ENCODE measurements at regions not wholly inside any gene's neighbourhood (a gene's known extent, or its start where the extent isn't known, plus 50 kb on each side); places are given as distances from the start of the nearest gene placed in this dataset.

DNA sequence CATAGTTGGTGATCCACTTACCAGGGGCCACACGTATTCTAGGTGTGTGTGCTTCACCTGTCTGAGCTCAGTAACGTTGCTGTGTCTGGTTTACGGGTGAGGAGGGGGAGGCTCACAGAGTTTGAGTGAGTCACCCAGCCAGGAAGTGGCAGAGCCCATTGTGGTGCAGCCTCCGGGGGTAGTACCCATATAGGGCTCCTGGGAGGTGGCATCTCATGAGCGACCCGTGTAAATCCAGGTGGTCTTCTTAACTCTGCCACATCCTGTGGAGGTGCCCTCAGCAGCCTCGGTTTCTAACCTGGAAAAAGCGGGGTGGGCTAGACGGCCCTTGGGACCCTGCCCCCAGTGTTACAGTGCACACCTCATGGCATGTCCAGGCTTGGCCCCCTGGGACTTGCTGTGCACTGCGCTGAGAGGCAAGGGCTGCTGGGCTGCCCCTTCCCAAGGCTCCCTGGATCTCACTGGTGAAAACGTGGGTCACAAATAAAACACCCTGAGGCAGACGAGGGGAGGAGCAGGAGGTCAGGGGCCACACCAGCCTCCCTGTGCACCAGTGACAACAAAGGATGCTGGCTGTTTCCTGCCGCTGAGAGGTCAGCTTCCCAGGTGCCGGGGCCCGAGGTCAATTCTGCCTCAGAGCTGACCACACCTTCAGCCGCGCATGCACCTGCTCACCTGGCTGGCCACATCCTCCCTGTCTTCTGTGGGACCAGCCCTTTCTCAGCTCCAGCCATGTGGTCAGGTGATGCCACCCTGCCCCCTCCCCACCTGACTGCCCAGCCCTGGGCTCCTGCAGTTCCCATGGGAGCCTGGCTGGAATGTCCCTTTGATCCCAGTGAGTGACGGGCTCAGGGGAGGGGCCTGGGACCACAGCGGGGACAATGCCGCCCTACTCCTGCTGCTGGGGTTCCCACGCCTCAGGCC is 305.1 kb downstream of the CTTN start:
- peaks cover 0 to 1% of the 10 kb centered on the region in 2 donors for H3K9me3 Mint-ChIP-seq
- no peak overlapping the region for H3K4me3 Mint-ChIP-seq
- DNase-seq (no peak), ATAC-seq (replicated peaks) (no peak)
- no peak overlapping the region for H3K27ac Mint-ChIP-seq
- H3K27me3 Mint-ChIP-seq: no peaks in the 10 kb centered on the region
- H3K4me1 Mint-ChIP-seq (ENCODE audit: low read depth in 2 of 2): no peaks in the 10 kb centered on the region
- H3K36me3 Mint-ChIP-seq (ENCODE audit: insufficient read depth): no peaks in the 10 kb centered on the region

DNA sequence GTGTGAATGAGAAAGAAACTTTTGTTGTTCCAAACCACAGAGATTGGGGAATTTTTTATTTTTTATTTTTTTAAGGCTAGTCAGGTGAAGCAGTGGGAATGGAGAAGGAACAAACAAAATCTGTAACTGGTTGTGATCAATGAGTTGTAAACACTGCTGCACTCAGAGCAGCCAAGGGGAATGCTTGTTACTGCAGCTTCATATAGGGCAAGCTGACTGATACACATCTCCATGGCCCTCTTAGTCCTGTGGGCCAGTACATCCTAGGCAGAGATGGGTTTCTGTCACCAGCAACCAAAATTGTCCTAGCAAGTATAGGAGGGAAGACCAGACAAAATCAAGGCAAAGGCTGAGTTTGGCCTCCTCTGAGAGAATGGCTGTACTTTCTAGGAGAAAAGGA is 306.8 kb downstream of the CTTN start:
- no peak overlapping the region for H3K27ac Mint-ChIP-seq
- no peak overlapping the region for H3K4me3 Mint-ChIP-seq
- H3K9me3 Mint-ChIP-seq: peaks cover 0 to 1% of the 10 kb centered on the region in 2 donors
- no peaks in the 10 kb centered on the region for H3K4me1 Mint-ChIP-seq (ENCODE audit: low read depth in 2 of 2)
- DNase-seq (no peak), ATAC-seq (replicated peaks) (no peak)
- H3K36me3 Mint-ChIP-seq (ENCODE audit: insufficient read depth): no peaks in the 10 kb centered on the region
- H3K27me3 Mint-ChIP-seq: peaks cover 11 to 13% of the 10 kb centered on the region in 2 donors

DNA sequence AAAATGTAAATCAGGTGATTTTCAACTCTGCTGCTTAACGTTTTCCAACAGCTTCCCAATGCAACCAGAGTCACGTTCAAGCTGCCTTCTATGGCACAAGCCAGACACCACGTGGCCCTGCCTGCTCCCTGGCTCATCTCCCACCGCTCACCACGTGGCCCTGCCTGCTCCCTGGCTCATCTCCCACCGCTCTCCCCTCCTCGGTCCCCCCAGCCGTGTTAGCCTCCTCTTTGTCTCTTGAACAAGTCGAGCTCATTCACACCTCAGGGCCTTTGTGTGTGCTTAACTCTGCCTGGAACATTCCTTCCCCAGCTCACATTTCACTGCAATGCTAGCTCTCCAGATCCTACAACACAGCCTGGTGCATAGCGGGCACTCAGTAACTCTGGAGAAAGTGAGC is 307.6 kb downstream of the CTTN start:
- ATAC-seq (replicated peaks): no peak
- Mint-ChIP-seq H3K4me3 (no peak overlapping the region), H3K36me3 (ENCODE audit: insufficient read depth) (no peaks in the 10 kb centered on the region), H3K27ac (no peak overlapping the region), H3K4me1 (ENCODE audit: low read depth in 2 of 2) (peaks cover 0 to 3% of the 10 kb centered on the region in 2 donors), H3K9me3 (peaks cover 0 to 1% of the 10 kb centered on the region in 2 donors), H3K27me3 (peaks cover 13 to 17% of the 10 kb centered on the region in 2 donors)
- DNase-seq: no peak

DNA sequence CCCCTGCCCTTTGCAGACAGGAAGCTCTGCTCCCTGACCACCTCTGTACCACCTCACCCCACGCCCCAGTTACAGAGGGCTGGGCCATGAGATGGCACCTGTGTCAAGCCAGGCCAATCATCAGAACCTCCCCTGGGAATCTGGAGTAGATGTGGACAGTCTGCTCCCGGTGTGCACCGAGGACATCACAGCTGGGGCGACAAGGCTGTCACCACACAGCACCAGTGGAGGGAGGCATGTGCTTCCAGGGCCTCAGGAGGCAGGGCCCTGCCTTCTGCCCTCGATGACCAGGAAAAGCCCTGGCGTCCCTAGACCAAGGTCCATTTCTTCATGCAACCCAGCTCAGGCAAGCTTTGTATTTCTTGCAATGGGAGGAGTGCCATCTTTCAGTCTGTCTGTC is 309.5 kb downstream of the CTTN start:
- H3K36me3 Mint-ChIP-seq (ENCODE audit: insufficient read depth): no peaks in the 10 kb centered on the region
- DNase-seq: no peak
- H3K27ac Mint-ChIP-seq: no peak overlapping the region
- ATAC-seq (replicated peaks): no peak
- H3K27me3 Mint-ChIP-seq: peaks cover 23 to 30% of the 10 kb centered on the region in 2 donors
- peaks cover 0 to 3% of the 10 kb centered on the region in 2 donors for H3K4me1 Mint-ChIP-seq (ENCODE audit: low read depth in 2 of 2)
- H3K9me3 Mint-ChIP-seq: peaks cover 0 to 1% of the 10 kb centered on the region in 2 donors
- no peak overlapping the region for H3K4me3 Mint-ChIP-seq

DNA sequence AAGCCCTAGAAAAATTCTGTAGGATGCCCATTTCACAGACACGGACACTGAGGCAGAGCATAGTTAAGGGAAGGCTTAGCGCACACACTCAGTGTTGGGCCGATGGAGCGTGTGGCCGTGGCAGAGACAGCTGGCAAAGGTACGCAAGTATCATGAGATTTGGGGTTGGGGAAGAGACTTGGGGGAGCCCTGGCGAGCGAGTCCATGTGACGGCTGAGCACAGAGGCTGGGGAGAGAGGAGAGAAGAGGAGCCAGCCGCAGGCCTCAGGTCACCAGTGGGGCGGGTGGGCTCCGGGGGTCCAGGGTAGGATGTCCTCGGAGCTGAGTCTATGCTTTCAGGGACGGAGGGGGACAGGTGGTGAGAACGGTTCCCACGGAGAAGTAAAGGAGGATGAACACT is 311.3 kb downstream of the CTTN start:
- no peaks in the 10 kb centered on the region for H3K9me3 Mint-ChIP-seq
- DNase-seq (no peak), ATAC-seq (replicated peaks) (no peak)
- H3K27me3 Mint-ChIP-seq: peaks cover 32 to 48% of the 10 kb centered on the region in 2 donors
- no peak overlapping the region for H3K27ac Mint-ChIP-seq
- H3K4me1 Mint-ChIP-seq (ENCODE audit: low read depth in 2 of 2): peaks cover 0 to 3% of the 10 kb centered on the region in 2 donors
- no peaks in the 10 kb centered on the region for H3K36me3 Mint-ChIP-seq (ENCODE audit: insufficient read depth)
- H3K4me3 Mint-ChIP-seq: no peak overlapping the region

DNA sequence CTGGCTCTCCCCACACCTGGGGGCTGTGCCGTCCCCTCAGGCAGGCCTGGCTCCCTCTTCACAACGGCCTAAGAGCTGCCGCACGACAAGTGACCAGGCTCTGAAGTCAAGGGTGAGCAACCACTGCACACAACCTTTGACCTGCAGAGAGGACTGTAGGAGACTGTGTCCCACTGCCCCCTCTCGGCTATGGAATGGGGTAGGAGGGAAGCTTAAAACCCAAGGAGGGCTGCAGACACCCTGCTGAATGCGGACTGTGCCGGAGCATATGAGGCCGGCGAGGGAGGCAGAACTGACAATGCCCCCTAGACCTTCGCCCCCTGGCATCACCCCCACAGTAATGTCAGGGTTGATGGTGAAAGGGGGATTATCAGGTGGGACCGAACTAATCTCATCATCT is 311.9 kb downstream of the CTTN start:
- Mint-ChIP-seq H3K4me1 (ENCODE audit: low read depth in 2 of 2) (peaks cover 0 to 3% of the 10 kb centered on the region in 2 donors), H3K36me3 (ENCODE audit: insufficient read depth) (no peaks in the 10 kb centered on the region), H3K9me3 (no peaks in the 10 kb centered on the region), H3K27ac (no peak overlapping the region), H3K4me3 (no peak overlapping the region), H3K27me3 (peaks cover 35 to 53% of the 10 kb centered on the region in 2 donors)
- DNase-seq: no peak
- ATAC-seq (replicated peaks): no peak

DNA sequence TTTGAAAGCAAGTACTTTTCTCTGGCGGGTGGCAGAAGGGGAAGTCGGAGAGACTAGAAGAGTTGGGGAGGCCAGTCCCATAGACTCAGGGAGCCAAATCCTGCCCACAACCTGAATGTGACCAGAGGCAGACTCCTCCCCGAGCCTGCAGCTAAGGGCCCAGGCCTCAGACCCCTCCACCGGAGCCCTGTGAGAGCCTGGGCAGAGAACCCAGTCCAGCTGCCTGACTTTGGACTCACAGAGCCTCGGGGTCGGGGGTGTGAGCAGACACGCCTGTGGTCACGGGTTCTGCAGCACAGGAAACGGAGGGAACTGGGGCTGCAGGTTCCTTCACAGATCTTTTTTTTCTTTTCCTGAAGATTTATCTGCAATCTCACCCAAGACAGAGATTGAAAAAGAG is 312.3 kb downstream of the CTTN start:
- no peak overlapping the region for H3K27ac Mint-ChIP-seq
- ATAC-seq (replicated peaks): no peak
- H3K9me3 Mint-ChIP-seq: no peaks in the 10 kb centered on the region
- peaks cover 35 to 53% of the 10 kb centered on the region in 2 donors for H3K27me3 Mint-ChIP-seq
- no peaks in the 10 kb centered on the region for H3K36me3 Mint-ChIP-seq (ENCODE audit: insufficient read depth)
- DNase-seq: no peak
- H3K4me1 Mint-ChIP-seq (ENCODE audit: low read depth in 2 of 2): peaks cover 0 to 3% of the 10 kb centered on the region in 2 donors
- H3K4me3 Mint-ChIP-seq: no peak overlapping the region

DNA sequence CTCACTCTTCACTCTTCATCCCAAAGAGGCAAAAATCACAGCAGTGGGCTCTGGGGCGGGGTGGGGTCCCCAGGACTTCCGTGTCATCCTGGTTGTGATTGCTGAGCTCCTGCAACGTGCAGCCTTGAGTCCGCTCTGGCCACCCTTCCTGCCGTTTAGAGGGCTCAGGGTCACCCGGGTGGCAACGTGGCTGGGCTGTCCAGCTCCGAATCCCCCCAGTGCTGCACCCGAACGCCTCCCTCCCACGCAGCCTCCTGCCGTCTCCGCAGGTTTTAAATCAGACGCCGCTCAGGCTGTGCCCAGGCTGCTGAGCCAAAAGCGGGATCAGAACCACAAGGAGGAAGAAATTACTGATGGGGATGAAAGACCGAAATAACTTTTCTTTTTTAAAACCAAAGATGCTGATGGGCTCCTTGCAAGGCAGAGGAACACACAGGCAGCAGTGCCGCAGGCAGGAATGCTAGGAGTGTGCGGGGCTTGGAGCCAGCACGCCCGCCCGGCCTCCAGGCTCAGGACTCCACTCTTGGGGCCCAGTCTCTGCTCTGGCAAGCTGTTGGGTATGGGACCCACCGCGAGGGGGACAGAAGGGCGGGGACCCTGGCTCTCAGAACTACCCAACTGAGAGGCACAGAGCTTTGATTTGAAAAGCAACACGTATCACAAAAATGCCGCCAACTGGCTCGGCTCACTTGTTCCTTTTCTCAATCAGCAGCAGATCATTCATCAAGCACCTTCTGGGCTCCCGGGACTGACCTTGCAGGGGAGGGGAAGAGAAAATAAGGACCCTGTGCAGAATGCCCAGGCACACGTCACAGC is 313.0 kb downstream of the CTTN start:
- no peaks in the 10 kb centered on the region for H3K9me3 Mint-ChIP-seq
- H3K36me3 Mint-ChIP-seq (ENCODE audit: insufficient read depth): no peaks in the 10 kb centered on the region
- H3K27ac Mint-ChIP-seq: no peak overlapping the region
- no peak for ATAC-seq (replicated peaks)
- H3K4me3 Mint-ChIP-seq: no peak overlapping the region
- peaks cover 0 to 3% of the 10 kb centered on the region in 2 donors for H3K4me1 Mint-ChIP-seq (ENCODE audit: low read depth in 2 of 2)
- no peak for DNase-seq
- H3K27me3 Mint-ChIP-seq: peaks cover 35 to 53% of the 10 kb centered on the region in 2 donors

DNA sequence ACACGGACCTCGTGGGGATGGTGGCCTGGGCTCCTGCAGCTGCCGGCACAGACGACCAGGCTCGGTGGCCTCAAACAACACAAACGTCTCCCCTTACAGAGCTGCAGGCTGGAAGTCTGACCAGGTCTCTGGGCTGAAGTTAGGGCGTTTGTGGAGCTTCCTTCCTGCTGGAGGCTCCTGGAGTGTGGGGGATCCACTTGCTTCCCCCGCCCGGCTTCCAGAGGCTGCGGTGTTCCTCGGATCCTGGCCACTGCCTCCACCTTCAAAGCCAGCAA is 313.5 kb downstream of the CTTN start:
- no peak overlapping the region for H3K4me3 Mint-ChIP-seq
- H3K4me1 Mint-ChIP-seq (ENCODE audit: low read depth in 2 of 2): peaks cover 0 to 3% of the 10 kb centered on the region in 2 donors
- H3K9me3 Mint-ChIP-seq: no peaks in the 10 kb centered on the region
- no peaks in the 10 kb centered on the region for H3K36me3 Mint-ChIP-seq (ENCODE audit: insufficient read depth)
- ATAC-seq (replicated peaks): no peak
- peaks cover 35 to 54% of the 10 kb centered on the region in 2 donors for H3K27me3 Mint-ChIP-seq
- no peak for DNase-seq
- no peak overlapping the region for H3K27ac Mint-ChIP-seq

DNA sequence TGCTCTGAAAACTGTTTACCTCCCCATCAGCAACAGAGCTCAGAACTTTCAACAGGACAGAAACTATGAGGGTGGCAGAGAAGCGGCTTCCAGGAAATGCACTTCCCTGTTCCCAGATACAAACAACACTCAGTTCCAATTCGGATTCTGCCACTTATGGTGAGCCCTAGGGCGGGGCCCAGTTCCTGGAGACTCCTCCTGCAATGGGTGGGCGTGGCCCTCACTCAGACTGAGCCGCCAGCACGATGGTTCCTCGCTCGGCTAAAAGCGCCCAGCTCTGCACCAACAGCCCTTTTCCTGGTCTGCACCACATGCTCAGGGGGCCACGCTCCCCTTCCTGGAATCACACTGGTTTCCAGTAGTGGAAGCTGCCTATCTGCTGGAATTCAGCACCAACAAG is 314.1 kb downstream of the CTTN start:
- Mint-ChIP-seq H3K36me3 (ENCODE audit: insufficient read depth) (no peaks in the 10 kb centered on the region), H3K4me3 (no peak overlapping the region), H3K4me1 (ENCODE audit: low read depth in 2 of 2) (peaks cover 0 to 3% of the 10 kb centered on the region in 2 donors), H3K9me3 (no peaks in the 10 kb centered on the region), H3K27ac (no peak overlapping the region), H3K27me3 (peaks cover 40 to 61% of the 10 kb centered on the region in 2 donors)
- ATAC-seq (replicated peaks) (no peak), DNase-seq (no peak)

DNA sequence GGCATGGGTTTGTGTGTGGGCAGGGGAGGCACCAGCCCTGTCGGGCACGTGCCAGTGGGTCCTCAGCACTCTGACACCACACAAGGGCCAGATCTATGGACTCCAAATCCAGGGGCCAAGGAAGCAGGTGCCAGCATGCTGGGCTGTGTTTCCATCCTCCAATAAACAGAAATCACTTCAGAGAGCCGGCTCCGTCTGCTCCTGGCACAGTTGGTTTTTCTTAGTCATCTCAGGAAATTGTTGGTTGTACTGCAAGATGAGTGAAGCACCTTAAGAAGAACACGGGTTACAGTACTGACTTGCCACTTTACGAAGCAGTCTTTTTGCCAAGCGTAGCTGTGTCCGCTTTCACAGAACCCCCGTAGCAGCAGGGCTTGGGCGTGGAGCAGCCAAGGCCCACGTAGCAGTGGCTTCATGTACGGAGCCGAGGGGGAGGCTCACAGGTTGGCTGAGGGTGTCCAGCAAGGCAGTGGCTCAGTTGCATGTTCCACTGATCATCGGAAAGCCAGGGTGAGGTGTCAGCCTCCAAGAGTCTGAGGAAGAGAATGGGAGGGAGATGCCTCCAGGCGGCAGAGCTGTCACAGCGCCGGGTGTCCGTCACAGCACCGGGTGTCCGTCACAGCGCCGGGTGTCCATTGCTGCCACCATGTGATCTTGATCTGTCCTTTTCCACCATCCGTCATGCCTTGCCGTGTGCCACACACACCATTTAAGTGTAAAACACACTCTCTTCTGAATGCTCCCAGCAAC is 314.9 kb downstream of the CTTN start:
- DNase-seq (no peak), ATAC-seq (replicated peaks) (no peak)
- Mint-ChIP-seq H3K9me3 (no peaks in the 10 kb centered on the region), H3K4me3 (no peak overlapping the region), H3K27ac (no peak overlapping the region), H3K36me3 (ENCODE audit: insufficient read depth) (no peaks in the 10 kb centered on the region), H3K27me3 (peaks cover 43 to 66% of the 10 kb centered on the region in 2 donors), H3K4me1 (ENCODE audit: low read depth in 2 of 2) (peaks cover 0 to 3% of the 10 kb centered on the region in 2 donors)

DNA sequence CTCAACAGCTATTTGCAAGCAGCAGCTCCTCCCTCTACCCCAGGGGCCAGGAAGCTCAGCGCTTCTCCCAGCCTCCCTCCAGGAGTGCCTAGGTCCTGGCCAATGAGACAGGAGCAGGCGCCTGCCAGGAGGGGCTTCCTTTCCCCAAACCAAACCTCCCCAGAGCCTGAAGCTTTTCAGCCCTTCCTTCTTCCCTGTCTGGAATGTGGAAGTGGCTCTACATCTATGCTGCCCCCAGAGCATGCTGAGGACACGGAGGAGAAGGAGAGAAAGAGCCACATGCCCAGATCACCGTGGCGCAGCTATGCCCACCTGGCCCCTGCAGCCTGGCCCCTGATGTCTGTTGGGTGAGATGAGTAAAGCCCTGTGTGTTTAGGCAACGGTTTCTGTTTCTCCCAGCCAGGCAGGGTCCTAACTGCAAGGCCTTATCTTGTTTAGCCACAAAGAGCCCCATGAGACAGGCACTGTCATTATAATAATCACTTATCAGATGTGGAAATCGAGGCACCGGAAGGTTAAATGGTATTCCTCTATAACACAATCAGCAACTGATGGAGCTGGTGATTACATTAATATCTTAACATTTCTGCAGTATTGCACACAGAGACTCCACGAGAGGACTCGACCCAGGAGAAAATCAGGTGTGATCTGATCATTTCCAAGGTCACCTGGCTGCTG is 315.8 kb downstream of the CTTN start:
- no peak overlapping the region for H3K4me3 Mint-ChIP-seq

More for the DNA sequence above, 315.8 kb downstream of the CTTN start:
- H3K9me3 Mint-ChIP-seq: no peaks in the 10 kb centered on the region
- no peaks in the 10 kb centered on the region for H3K36me3 Mint-ChIP-seq (ENCODE audit: insufficient read depth)
- H3K4me1 Mint-ChIP-seq (ENCODE audit: low read depth in 2 of 2): peaks cover 0 to 3% of the 10 kb centered on the region in 2 donors
- H3K27ac Mint-ChIP-seq: no peak overlapping the region
- no peak for DNase-seq
- ATAC-seq (replicated peaks): no peak
- H3K27me3 Mint-ChIP-seq: peaks cover 42 to 62% of the 10 kb centered on the region in 2 donors

Data from effector memory CD8-positive, alpha-beta T cell (primary cell).